Esophagus squamous epithelium (tissue), 5 donors: ENCODE measurements at regions not wholly inside any gene's neighbourhood (a gene's known extent, or its start where the extent isn't known, plus 50 kb on each side); places are given as distances from the start of the nearest gene placed in this dataset.

ENCODE experiments used
- DNase-seq: peaks from one replicate; lab custom pipeline; 2025; lab: John Stamatoyannopoulos, UW
- H3K27ac ChIP-seq, 4 donors: fragments of 200-600 bp; sonication (generic); one replicate each; pipeline ENCODE4 v1.5.1; 2016 to 2019; ENCODE audit warnings: mild to moderate bottlenecking in 1 of 4
- H3K27me3 ChIP-seq, 4 donors: fragments of 200-600 bp; sonication (generic); 1 replicate in 3 of 4; 2 replicates in 1 of 4; pipeline versions ENCODE4 v1.5.1 to v1.6.0; 2017 to 2021; ENCODE audit warnings: antibody characterized with exemption in 1 of 4
- H3K36me3 ChIP-seq, 3 donors: fragments of 200-600 bp; sonication (generic); one replicate each; pipeline ENCODE4 v1.5.1; 2016 to 2019
- H3K4me1 ChIP-seq, 3 donors: fragments of 200-600 bp; sonication (generic); one replicate each; pipeline ENCODE4 v1.5.1; 2017 to 2019
- H3K4me3 ChIP-seq, 4 donors: fragments of 200-600 bp; sonication (generic); 1 replicate in 3 of 4; 2 replicates in 1 of 4; pipeline ENCODE4 v1.5.1; 2016 to 2019; ENCODE audit warnings: mild to moderate bottlenecking in 2 of 4, moderate library complexity in 1 of 4
- H3K9me3 ChIP-seq, 3 donors: fragments of 200-600 bp; sonication (generic); one replicate each; pipeline ENCODE4 v1.5.1; 2016 to 2019
- CTCF ChIP-seq, 6 experiments: fragments of 450-650 bp in 4 of 6; fragments of 200-600 bp in 2 of 6; sonication (generic) in 2 of 6; IDR thresholded peaks; one replicate each; pipeline ENCODE4 v1.5.1; 2016 to 2019; ENCODE audit warnings: antibody characterized with exemption in 6 of 6, mild to moderate bottlenecking in 4 of 6, moderate library complexity in 4 of 6
- POLR2A ChIP-seq, 4 donors: fragments of 450-650 bp; IDR thresholded peaks; one replicate each; pipeline ENCODE4 v1.6.1; 2017; ENCODE audit warnings: antibody characterized with exemption in 4 of 4, mild to moderate bottlenecking in 4 of 4, moderate library complexity in 3 of 4
- WGBS, 2 donors: methylation state at CpG; one replicate each; pipeline ENCODE4 v1.1.5; 2018; 5-methylcytosine and 5-hydroxymethylcytosine counted together
- intact Hi-C: fragments of 100-400 bp; cut with DNase I; formaldehyde crosslinking; loops from one replicate; pipeline ENCODE4 v1.15.0; 2022
- donor health status: DM: yes; HTN: yes; CAD: no.

GRCh38 chr5:38728029-38728428, 117.8 kb upstream of the OSMR start:
- Histone ChIP-seq H3K4me3 (no peak overlapping the region), H3K27me3 (no peaks in the 10 kb centered on the region), H3K36me3 (no peaks in the 10 kb centered on the region), H3K27ac (no peak overlapping the region), H3K9me3 (no peaks in the 10 kb centered on the region), H3K4me1 (no peaks in the 10 kb centered on the region)
- 56 to 70% methylated on average over 3 of the region's 3 CpGs for WGBS, 2 donors
- no peak for DNase-seq
- no peak for TF ChIP-seq POLR2A (IDR thresholded peaks at IDR 0.05)
- no peak for TF ChIP-seq CTCF (IDR thresholded peaks at IDR 0.05)
- intact Hi-C loops, result no loop called here

DNA sequence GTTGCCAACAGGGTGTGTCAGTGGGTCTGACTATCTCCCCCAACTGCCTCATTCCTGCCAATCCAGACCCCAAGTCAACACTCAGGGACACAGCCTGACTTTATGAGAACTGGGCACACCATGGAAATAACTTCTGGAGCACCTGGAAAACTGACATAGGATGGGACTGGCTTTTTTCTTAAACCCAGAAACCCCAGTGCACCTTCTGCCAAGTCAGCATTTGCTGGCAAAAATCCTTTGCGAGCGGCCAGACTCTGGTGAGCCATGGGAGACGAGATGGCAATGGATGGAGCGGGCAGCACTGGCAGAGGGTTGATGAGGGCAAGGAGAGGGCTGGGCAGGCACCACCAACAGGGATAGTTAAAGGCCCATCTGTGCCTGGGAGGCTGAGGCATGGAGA, 114.4 kb upstream of the OSMR start:
- intact Hi-C loops, result no loop called here
- 64 to 81% methylated on average over 4 of the region's 4 CpGs for WGBS, 2 donors

GRCh38 chr5:38734353-38734752, 111.5 kb upstream of the OSMR start:
- H3K4me3 ChIP-seq, result no peak overlapping the region
- no peaks in the 10 kb centered on the region for H3K36me3 ChIP-seq
- H3K4me1 ChIP-seq, result no peaks in the 10 kb centered on the region
- H3K27ac ChIP-seq, result no peak overlapping the region
- intact Hi-C loops, result no loop called here
- no peak for DNase-seq
- WGBS, 2 donors, result 36 to 58% methylated on average over 4 of the region's 4 CpGs
- no peaks in the 10 kb centered on the region for H3K9me3 ChIP-seq
- TF ChIP-seq POLR2A (IDR thresholded peaks at IDR 0.05), result no peak
- TF ChIP-seq CTCF (IDR thresholded peaks at IDR 0.05), result no peak
- no peaks in the 10 kb centered on the region for H3K27me3 ChIP-seq

More for the DNA sequence above, 114.4 kb upstream of the OSMR start:
- no peak for DNase-seq
- Histone ChIP-seq H3K36me3 (no peaks in the 10 kb centered on the region), H3K27me3 (no peaks in the 10 kb centered on the region), H3K9me3 (no peaks in the 10 kb centered on the region), H3K4me3 (no peak overlapping the region), H3K27ac (no peak overlapping the region), H3K4me1 (no peaks in the 10 kb centered on the region)
- TF ChIP-seq CTCF (IDR thresholded peaks at IDR 0.05) (no peak), POLR2A (IDR thresholded peaks at IDR 0.05) (no peak)

DNA sequence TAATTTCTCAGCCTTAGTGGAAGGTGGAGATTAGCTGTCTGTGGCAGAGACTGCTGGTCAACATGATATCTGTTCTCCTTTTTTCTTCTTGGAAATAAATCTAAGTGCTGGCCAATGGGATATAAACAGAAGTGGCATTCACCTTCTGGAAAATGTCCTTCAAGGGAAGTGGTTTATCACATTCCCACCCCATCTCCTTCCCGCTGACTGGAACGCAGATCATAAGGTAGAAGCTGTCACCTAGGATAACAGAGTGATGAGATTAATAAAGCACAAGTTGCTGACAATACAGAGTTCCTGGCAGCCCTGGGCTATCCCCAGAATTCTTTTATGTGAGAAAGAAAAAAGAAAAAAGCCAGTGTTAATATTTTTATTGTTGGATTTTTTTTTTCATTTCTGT, 109.7 kb upstream of the OSMR start:
- Histone ChIP-seq H3K4me3 (no peak overlapping the region), H3K9me3 (no peaks in the 10 kb centered on the region), H3K4me1 (no peaks in the 10 kb centered on the region), H3K36me3 (no peaks in the 10 kb centered on the region), H3K27me3 (no peaks in the 10 kb centered on the region), H3K27ac (no peak overlapping the region)
- intact Hi-C loops, result no loop called here
- no peak for DNase-seq
- WGBS, 2 donors, result 46 to 50% methylated on average over 2 of the region's 2 CpGs
- TF ChIP-seq POLR2A (IDR thresholded peaks at IDR 0.05) (no peak), CTCF (IDR thresholded peaks at IDR 0.05) (no peak)

- Histone ChIP-seq H3K4me3 (no peak overlapping the region), H3K4me1 (no peaks in the 10 kb centered on the region), H3K27ac (no peak overlapping the region), H3K36me3 (no peaks in the 10 kb centered on the region), H3K9me3 (peaks cover 0 to 3% (median 0%) of the 10 kb centered on the region in 3 donors), H3K27me3 (no peaks in the 10 kb centered on the region)
- 79 to 92% methylated on average over 4 to 5 of the region's 6 CpGs for WGBS, 2 donors
- TF ChIP-seq POLR2A (IDR thresholded peaks at IDR 0.05), result no peak
- TF ChIP-seq CTCF (IDR thresholded peaks at IDR 0.05), result no peak
- intact Hi-C loops, result no loop called here
- no peak for DNase-seq
Measured at GRCh38 chr5:38737976-38738375, 107.8 kb upstream of the OSMR start.
